C4-2B (cell line): ENCODE measurements at regions not wholly inside any gene's neighbourhood (a gene's known extent, or its start where the extent isn't known, plus 50 kb on each side); places are given as distances from the start of the nearest gene placed in this dataset.

Source experiments
- H3K27ac ChIP-seq: fragments of 450-650 bp; 2 replicates; pipeline ENCODE4 v1.5.1; 2017
- ZFX ChIP-seq: fragments of 450-650 bp; IDR thresholded peaks from 2 replicates; pipeline ENCODE4 v1.6.1; 2017
- TF ChIP-seq, protein P1 (sequence below): fragments of 450-650 bp; conservative IDR thresholded peaks from 2 replicates; pipeline ENCODE4 v1.5.1; 2017; ENCODE audit warnings: mild to moderate bottlenecking

DNA sequence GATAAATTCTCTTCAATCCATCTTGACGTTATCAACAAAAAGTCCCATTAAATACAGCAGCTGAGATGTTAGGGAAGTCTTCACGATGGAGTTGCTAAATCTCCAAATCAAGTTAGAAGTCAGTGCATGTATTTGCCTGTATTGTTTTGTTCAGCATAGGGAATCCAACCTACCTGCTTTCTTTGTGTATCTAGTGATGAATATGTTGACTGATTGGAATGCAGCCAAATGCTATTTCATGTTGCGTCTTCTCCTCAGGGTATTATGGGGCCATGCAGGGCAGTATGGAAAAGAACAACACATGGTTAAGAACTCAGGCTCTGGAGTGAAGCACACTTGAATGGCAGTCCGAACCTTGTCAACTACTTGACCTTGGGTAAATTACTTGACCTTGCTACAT lies 529.5 kb upstream of the ZNF462 start:
- TF ChIP-seq, protein P1, sequence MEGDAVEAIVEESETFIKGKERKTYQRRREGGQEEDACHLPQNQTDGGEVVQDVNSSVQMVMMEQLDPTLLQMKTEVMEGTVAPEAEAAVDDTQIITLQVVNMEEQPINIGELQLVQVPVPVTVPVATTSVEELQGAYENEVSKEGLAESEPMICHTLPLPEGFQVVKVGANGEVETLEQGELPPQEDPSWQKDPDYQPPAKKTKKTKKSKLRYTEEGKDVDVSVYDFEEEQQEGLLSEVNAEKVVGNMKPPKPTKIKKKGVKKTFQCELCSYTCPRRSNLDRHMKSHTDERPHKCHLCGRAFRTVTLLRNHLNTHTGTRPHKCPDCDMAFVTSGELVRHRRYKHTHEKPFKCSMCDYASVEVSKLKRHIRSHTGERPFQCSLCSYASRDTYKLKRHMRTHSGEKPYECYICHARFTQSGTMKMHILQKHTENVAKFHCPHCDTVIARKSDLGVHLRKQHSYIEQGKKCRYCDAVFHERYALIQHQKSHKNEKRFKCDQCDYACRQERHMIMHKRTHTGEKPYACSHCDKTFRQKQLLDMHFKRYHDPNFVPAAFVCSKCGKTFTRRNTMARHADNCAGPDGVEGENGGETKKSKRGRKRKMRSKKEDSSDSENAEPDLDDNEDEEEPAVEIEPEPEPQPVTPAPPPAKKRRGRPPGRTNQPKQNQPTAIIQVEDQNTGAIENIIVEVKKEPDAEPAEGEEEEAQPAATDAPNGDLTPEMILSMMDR, result no peak
- TF ChIP-seq ZFX, result no peak
- no peak overlapping the region for H3K27ac ChIP-seq

DNA sequence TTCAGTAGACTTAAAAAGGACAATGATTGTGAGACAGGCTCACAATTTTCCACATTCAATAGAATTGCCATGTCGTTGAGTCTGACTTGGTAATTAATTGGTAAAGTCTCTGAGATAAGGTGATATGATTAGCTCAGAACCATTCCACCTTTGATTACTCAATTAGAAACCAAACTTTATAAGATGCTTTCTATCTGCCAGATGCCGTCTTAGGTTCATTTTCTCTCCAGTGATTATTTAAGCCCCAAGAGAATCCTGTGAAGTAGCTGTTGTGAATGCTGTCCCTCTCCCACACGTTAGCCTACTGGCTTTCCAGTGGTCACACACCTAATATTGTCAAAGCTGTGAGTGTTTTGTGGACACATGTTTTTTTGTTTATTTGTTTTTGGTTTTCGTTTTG lies 528.9 kb upstream of the ZNF462 start:
- no peak overlapping the region for H3K27ac ChIP-seq

DNA sequence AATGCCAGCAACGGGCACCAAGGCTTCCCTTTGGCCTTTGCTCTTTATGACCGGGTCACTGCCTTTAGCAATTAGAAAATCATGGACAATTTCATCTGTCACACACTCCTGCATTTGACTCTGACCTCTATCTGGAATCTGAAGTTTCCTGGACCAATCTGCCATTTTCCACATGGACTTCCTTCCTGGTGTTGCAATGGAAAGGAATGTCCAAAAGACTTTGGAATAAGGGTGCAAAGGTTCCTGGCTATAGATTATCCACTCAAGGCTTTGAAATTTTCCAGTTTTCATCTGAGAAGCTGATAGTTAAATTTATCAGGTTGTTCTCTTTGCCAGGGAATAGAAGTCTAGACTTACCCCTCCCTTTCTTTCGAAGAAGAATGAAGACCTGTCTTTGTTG lies 523.1 kb upstream of the ZNF462 start:
- TF ChIP-seq, protein P1, result no peak
- TF ChIP-seq ZFX, result no peak
- no peak overlapping the region for H3K27ac ChIP-seq

More for the DNA sequence above, 528.9 kb upstream of the ZNF462 start:
- TF ChIP-seq ZFX, result no peak
- TF ChIP-seq, protein P1, result no peak

DNA sequence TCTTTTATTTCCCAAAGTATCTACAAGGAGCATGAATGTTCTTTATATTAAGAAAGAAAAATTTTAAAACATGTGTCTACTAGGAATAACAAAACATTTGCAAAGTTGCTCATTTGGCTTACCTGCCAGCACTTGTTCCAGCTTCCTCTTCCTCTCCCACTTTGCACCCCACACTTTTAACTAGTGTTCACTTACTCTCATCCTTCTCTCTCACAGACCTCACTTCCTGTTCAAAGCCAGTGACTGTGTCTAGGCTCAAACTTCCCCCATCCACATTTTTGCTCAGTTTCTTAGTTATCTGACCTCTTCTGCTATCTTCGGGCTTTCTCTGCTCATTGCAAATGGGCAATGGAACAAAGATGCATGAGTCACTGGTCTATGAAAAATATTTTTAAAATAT lies 512.2 kb upstream of the ZNF462 start:
- TF ChIP-seq ZFX, result no peak
- TF ChIP-seq, protein P1, result no peak
- H3K27ac ChIP-seq, result no peak overlapping the region

DNA sequence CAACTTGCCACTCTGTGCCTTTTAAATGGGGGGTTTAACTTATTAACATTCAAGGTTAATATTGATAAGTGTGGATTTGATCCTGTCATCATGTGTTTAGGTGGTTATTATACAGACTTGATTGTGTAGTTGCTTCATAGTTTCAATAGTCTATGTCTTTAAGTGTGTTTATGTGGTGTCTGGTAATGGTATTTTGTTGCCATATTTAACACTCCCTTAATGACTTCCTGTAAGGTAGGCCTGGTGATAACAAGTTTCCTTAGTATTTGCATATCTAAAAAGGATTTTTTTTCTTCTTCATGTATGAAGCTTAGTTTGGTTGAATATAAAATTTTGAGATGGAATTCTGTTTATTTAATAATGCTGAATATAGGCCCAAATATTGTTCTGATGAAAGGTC lies 506.0 kb upstream of the ZNF462 start:
- TF ChIP-seq, protein P1, result no peak
- no peak for TF ChIP-seq ZFX
- no peak overlapping the region for H3K27ac ChIP-seq

DNA sequence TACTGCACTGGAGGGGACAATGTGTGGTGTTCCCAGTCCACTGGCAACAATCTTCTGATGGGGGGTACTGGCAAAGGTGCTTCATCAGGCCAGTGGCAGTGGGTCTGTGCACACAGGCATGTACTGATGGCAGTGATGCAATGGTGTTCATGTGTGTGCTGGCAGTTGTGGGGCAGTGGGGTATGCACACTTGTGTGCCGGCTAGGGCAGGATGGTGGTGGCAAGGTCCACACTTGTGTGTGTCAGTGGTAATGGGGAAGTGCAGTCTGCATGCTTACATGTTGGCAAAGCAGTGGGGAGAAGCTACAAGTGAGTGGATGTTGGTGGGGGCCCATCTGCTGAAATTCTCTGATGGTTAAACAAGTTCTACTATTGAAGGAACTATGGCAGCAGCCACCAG lies 504.6 kb upstream of the ZNF462 start:
- TF ChIP-seq ZFX, result no peak
- TF ChIP-seq, protein P1, result no peak

DNA sequence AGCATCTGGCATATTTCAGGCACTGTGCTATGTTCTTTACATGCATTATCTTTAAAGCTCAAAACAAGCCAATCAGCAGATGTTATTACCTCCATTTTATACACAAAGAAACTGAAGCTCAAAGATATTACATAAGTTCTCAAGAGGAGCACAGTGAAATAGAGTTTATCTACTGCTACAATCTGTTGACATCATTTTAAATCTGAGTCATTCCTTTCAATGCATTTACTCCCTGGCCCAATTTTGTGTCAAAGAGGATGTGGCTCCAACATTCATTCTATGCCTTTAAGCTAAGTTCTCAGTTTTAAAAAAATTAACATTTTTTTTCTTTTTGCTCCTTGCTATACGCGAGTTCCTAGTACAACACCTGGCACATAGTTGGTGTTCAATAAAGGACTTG lies 486.3 kb upstream of the ZNF462 start:
- no peak overlapping the region for H3K27ac ChIP-seq
- TF ChIP-seq, protein P1, result no peak
- no peak for TF ChIP-seq ZFX

More for the DNA sequence above, 504.6 kb upstream of the ZNF462 start:
- H3K27ac ChIP-seq, result no peak overlapping the region
